Large intestine (tissue), 3 donors: ENCODE measurements at regions not wholly inside any gene's neighbourhood (a gene's known extent, or its start where the extent isn't known, plus 50 kb on each side); places are given as distances from the start of the nearest gene placed in this dataset.
"Not testable (repeated sequence)": the region's sequence is repeated elsewhere in the genome, so short reads cannot be mapped to it uniquely, and the experiment has no call there.

Experiments used
- DNase-seq, 2 donors: peaks; one replicate each; pipeline versions ENCODE4 v3.0.0 to v3.0.0-alpha.2; 2013
- H3K27ac ChIP-seq: one replicate; pipeline ENCODE4 v1.5.1; 2013; ENCODE audit warnings: low read length
- H3K27me3 ChIP-seq: 2 replicates; pipeline ENCODE4 v1.6.1; 2013; ENCODE audit warnings: low read length; ENCODE audit not compliant: control insufficient read depth, insufficient read depth
- H3K36me3 ChIP-seq: 2 replicates; pipeline ENCODE4 v1.6.1; 2013; ENCODE audit warnings: low read length; ENCODE audit not compliant: control insufficient read depth, insufficient read depth
- H3K4me1 ChIP-seq: one replicate; pipeline ENCODE4 v1.6.1; 2013; ENCODE audit warnings: low read length; ENCODE audit not compliant: control insufficient read depth, insufficient read depth
- H3K4me3 ChIP-seq: one replicate; pipeline ENCODE4 v1.5.1; 2013; ENCODE audit warnings: low read length
- H3K9me3 ChIP-seq: one replicate; pipeline ENCODE4 v1.6.1; 2013; ENCODE audit warnings: mild to moderate bottlenecking, low read depth, low read length, moderate library complexity; ENCODE audit not compliant: control insufficient read depth
- WGBS: methylation state at CpG from one replicate; pipeline ENCODE4 v1.1.5; 2013; ENCODE audit warnings: low lambda C conversion rate; ENCODE audit not compliant: insufficient coverage; 5-methylcytosine and 5-hydroxymethylcytosine counted together

DNA sequence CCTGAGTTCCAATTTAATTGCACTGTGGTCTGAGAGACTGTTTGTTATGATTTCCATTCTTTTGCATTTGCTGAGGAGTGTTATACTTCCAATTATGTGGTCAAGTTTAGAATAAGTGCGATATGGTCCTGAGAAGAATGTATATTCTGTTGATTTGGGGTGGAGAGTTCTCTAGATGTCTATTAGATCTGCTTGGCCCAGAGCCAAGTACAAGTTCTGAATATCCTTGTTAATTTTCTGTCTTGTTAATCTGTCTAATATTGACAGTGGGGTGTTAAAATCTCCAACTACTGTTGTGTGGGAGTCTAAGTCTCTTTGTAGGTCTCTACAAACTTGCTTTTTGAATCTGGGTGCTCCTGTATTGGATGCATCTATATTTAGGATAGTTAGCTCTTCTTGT is 146.1 kb downstream of the WNT7A start:
- not testable (repeated sequence) for H3K36me3 ChIP-seq, H3K4me3 ChIP-seq, H3K4me1 ChIP-seq, H3K27me3 ChIP-seq, H3K27ac ChIP-seq, H3K9me3 ChIP-seq, DNase-seq
- WGBS = no CpG with 5 or more reads among the region's 1 CpG

DNA sequence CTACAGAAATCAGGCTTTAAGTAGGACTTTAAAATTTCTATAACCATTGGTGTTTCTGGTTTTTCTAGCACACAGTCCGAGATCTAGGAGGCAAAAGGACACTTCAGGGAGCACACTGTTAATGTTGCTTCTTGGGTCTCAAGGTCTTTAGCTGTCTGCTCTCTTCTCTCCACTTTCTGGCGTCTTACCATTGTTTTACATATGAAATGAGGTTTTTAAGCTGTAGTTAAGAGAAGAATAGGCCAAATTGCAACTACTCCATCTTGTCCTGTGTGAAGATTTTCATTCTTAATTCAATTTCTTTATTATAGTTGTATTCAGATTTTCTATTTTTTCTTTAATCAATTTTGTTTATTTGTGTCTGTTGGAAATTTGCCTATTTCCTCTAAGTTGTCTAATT is 151.4 kb downstream of the WNT7A start:
- DNase-seq = no peak
- Histone ChIP-seq H3K4me1 (no peaks in the 10 kb centered on the region), H3K36me3 (no peaks in the 10 kb centered on the region), H3K4me3 (no peak overlapping the region), H3K27ac (no peak overlapping the region), H3K9me3 (no peaks in the 10 kb centered on the region), H3K27me3 (no peaks in the 10 kb centered on the region)
- WGBS = no CpG with 5 or more reads among the region's 2 CpGs

DNA sequence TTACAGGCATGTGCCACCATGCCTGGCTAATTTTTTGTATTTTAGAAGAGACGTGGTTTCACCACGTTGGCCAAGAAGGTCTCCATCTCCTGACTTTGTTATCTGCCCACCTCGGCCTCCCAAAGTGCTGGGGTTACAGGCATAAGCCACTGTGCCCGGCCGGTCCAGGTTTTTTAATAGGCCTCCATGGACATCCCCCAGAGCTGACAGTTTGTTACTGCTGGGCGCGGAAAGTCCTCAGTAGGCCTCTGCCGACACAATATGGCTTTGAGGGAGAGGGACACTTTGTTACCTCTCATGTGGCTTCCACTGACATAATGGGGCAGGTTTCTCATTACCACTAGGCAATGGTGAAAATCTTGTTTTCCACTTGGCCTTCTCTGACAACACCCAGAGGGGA is 152.0 kb downstream of the WNT7A start:
- H3K4me1 ChIP-seq = no peaks in the 10 kb centered on the region
- H3K9me3 ChIP-seq = no peaks in the 10 kb centered on the region
- no peaks in the 10 kb centered on the region for H3K27me3 ChIP-seq
- no peaks in the 10 kb centered on the region for H3K36me3 ChIP-seq
- no peak for DNase-seq
- no peak overlapping the region for H3K4me3 ChIP-seq
- no peak overlapping the region for H3K27ac ChIP-seq
- no CpG with 5 or more reads among the region's 8 CpGs for WGBS

- H3K4me3 ChIP-seq = no peak overlapping the region
- WGBS = no CpG with 5 or more reads among the region's 4 CpGs
- no peaks in the 10 kb centered on the region for H3K27me3 ChIP-seq
- H3K36me3 ChIP-seq = no peaks in the 10 kb centered on the region
- no peak overlapping the region for H3K27ac ChIP-seq
- H3K4me1 ChIP-seq = peaks cover 7% of the 10 kb centered on the region
- DNase-seq = no peak
- H3K9me3 ChIP-seq = no peaks in the 10 kb centered on the region
Observed at GRCh38 chr3:13723676-13724207, 156.1 kb downstream of the WNT7A start.

- no peaks in the 10 kb centered on the region for H3K27me3 ChIP-seq
- H3K4me3 ChIP-seq = no peak overlapping the region
- H3K36me3 ChIP-seq = no peaks in the 10 kb centered on the region
- H3K4me1 ChIP-seq = peaks cover 17% of the 10 kb centered on the region
- H3K9me3 ChIP-seq = no peaks in the 10 kb centered on the region
- no peak overlapping the region for H3K27ac ChIP-seq
- no peak for DNase-seq
Observed at GRCh38 chr3:13722178-13722577, 157.7 kb downstream of the WNT7A start.

GRCh38 chr3:13718436-13718835 is 161.4 kb downstream of the WNT7A start:
- DNase-seq = peak; percentile 86 to 91
- H3K4me3 ChIP-seq = no peak overlapping the region
- WGBS = no CpG with 5 or more reads among the region's 7 CpGs
- H3K36me3 ChIP-seq = no peaks in the 10 kb centered on the region
- H3K27ac ChIP-seq = peak overlapping the region; percentile 83
- no peaks in the 10 kb centered on the region for H3K9me3 ChIP-seq
- peaks cover 17% of the 10 kb centered on the region for H3K4me1 ChIP-seq
- no peaks in the 10 kb centered on the region for H3K27me3 ChIP-seq

- no peaks in the 10 kb centered on the region for H3K27me3 ChIP-seq
- no CpG with 5 or more reads among the region's 2 CpGs for WGBS
- H3K4me1 ChIP-seq = peaks cover 17% of the 10 kb centered on the region
- no peaks in the 10 kb centered on the region for H3K9me3 ChIP-seq
- DNase-seq = no peak
- H3K36me3 ChIP-seq = no peaks in the 10 kb centered on the region
- no peak overlapping the region for H3K4me3 ChIP-seq
- peak overlapping the region; percentile 20 for H3K27ac ChIP-seq
Observed at GRCh38 chr3:13718000-13718399, 161.9 kb downstream of the WNT7A start.

DNA sequence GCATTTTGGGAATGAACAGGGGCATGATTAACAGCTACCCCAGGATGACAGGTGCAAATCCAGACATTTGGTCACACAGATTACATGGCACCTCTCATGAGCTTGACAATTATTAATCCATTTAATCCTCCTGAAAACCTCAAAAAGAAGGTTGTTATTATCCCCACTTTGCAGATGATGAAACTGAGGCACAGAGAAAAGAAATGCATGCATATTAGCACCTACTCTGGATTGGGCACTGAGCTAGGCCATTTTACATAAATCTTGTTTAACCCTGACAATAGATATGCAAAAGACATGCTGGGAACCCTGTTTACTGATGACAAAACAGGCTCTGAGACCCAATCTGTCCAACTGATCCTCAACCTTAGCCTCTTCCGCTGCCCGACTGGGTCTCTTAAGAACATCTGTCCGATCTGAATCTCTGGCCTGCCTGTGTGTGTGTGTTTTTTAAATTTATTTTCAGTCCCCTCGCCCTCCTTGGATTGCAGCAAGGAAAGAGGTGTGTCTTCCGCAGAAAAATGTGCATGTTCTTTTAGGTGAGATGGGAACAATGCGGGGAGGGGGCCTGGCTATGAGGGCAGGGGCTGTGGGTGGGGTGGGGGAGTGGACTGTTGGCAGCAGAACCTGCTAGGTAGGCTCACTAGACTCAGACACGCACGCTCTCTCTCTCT is 162.5 kb downstream of the WNT7A start:
- H3K36me3 ChIP-seq = no peaks in the 10 kb centered on the region
- no peak for DNase-seq
- peaks cover 17% of the 10 kb centered on the region for H3K4me1 ChIP-seq
- H3K9me3 ChIP-seq = no peaks in the 10 kb centered on the region
- WGBS = no CpG with 5 or more reads among the region's 8 CpGs
- H3K27me3 ChIP-seq = no peaks in the 10 kb centered on the region
- H3K27ac ChIP-seq = no peak overlapping the region
- no peak overlapping the region for H3K4me3 ChIP-seq

DNA sequence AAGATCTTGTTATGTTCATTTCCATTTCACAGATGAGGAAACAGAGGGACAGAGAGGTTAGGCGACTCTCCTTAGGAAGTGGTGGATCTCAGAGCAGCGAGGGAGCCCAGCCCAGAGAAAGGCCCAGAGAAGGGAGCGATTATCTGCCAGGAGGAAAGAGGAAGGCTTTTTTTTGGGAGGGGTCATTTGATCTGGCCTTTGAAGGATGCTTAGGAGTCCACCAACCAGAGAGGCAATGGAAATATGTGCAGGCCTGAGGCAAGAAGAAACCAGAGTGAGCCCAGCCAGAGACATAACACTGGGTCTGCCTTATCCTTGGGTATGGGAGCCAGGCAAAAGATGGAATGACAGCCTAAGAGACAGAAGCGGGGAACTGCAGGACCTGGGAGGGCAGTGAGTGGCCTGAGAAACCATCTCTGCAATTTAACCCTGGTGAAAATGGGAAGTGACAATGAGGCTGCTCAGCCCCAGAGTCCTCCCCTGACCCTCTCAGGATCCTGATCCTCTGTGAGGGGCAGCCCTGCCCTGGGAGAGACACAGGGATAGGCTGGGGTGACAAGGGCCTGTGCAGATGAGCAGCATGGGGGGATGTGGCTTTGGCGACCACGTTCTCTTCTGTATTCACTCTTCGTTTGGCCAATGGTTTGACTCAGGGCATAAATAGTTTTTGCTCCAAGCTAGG is 163.2 kb downstream of the WNT7A start:
- Histone ChIP-seq H3K4me3 (no peak overlapping the region), H3K36me3 (no peaks in the 10 kb centered on the region), H3K27ac (no peak overlapping the region), H3K4me1 (peaks cover 17% of the 10 kb centered on the region), H3K27me3 (no peaks in the 10 kb centered on the region), H3K9me3 (no peaks in the 10 kb centered on the region)
- DNase-seq = no peak
- no CpG with 5 or more reads among the region's 7 CpGs for WGBS

- Histone ChIP-seq H3K4me1 (peaks cover 17% of the 10 kb centered on the region), H3K36me3 (no peaks in the 10 kb centered on the region), H3K4me3 (no peak overlapping the region), H3K9me3 (no peaks in the 10 kb centered on the region), H3K27ac (no peak overlapping the region), H3K27me3 (no peaks in the 10 kb centered on the region)
- DNase-seq = no peak
- WGBS = no CpG with 5 or more reads among the region's 4 CpGs
Observed at GRCh38 chr3:13715961-13716360, 163.9 kb downstream of the WNT7A start.
